ENCODE measurements at regions not wholly inside any gene's neighbourhood (a gene's known extent, or its start where the extent isn't known, plus 50 kb on each side); places are given as distances from the start of the nearest gene placed in this dataset.

GRCh38 chr4:156442912-156443311 is 489.2 kb upstream of the CTSO start:
- no peak for TF ChIP-seq EZH2 (IDR thresholded peaks at IDR 0.05)
- no peak for TF ChIP-seq POLR2AphosphoS5 (IDR thresholded peaks at IDR 0.05; ENCODE audit: borderline replicate concordance, low read depth, low read length)
- no peak for TF ChIP-seq FOXP2 (optimal IDR thresholded peaks at IDR 0.05; ENCODE audit: control extremely low read depth, extremely low read length, insufficient read depth)
